ENCODE measurements at regions not wholly inside any gene's neighbourhood (a gene's known extent, or its start where the extent isn't known, plus 50 kb on each side); places are given as distances from the start of the nearest gene placed in this dataset.

GRCh38 chr1:143611159-143611558, 360.6 kb downstream of the FAM72C start:
- dilution Hi-C loops (cut with MboI; ENCODE audit: extremely low pct_ligation_motif_present, low sequenced_read_pairs) = no loop called here
- TF ChIP-seq CTCF (optimal IDR thresholded peaks at IDR 0.05 in 1 of 3, IDR thresholded peaks at IDR 0.05 in 1 of 3, conservative IDR thresholded peaks at IDR 0.05 in 1 of 3; ENCODE audit: extremely low read depth in 1 of 3, insufficient read depth in 2 of 3, low read length in 3 of 3) (no peak), EZH2 (IDR thresholded peaks at IDR 0.05; ENCODE audit: low read length) (no peak)
- H3K9me1 ChIP-seq (ENCODE audit: control insufficient read depth, extremely low read depth, insufficient read depth, low read length) = no peaks in the 10 kb centered on the region
- H2AFZ ChIP-seq (ENCODE audit: control insufficient read depth, low read length) = no peak overlapping the region
- no peaks in the 10 kb centered on the region for H3K27me3 ChIP-seq (ENCODE audit: control insufficient read depth, extremely low read depth, insufficient read depth, low read length)
- no peak overlapping the region for H3K4me2 ChIP-seq (ENCODE audit: control insufficient read depth, extremely low read depth, insufficient read depth, low read depth, low read length)
- FAIRE-seq (no peak), DNase-seq (ENCODE audit: low read depth, low spot score) (no peak)
- H3K27ac ChIP-seq (ENCODE audit: control insufficient read depth, insufficient read depth, low read length) = no peak overlapping the region
- H3K36me3 ChIP-seq (ENCODE audit: control insufficient read depth in 2 of 2, extremely low read depth in 1 of 2, insufficient read depth in 2 of 2, low read length in 2 of 2) = no peaks in the 10 kb centered on the region
- H4K20me1 ChIP-seq (ENCODE audit: control insufficient read depth, extremely low read depth, insufficient read depth, low read length) = no peaks in the 10 kb centered on the region
- no peak overlapping the region for H3K4me3 ChIP-seq (ENCODE audit: control insufficient read depth in 2 of 3, extremely low read depth in 1 of 3, insufficient read depth in 2 of 3, low read depth in 1 of 3, low read length in 3 of 3)
- no peaks in the 10 kb centered on the region for H3K9me3 ChIP-seq (ENCODE audit: control insufficient read depth, low read depth, low read length)
- H3K79me2 ChIP-seq (ENCODE audit: control insufficient read depth, insufficient read depth, low read length) = no peaks in the 10 kb centered on the region
- no peak overlapping the region for H3K9ac ChIP-seq (ENCODE audit: control insufficient read depth, extremely low read depth, insufficient read depth, low read length)
- H3K4me1 ChIP-seq (ENCODE audit: control insufficient read depth, extremely low read depth, insufficient read depth, low read length) = no peaks in the 10 kb centered on the region

- Histone ChIP-seq H3K9ac (ENCODE audit: control insufficient read depth, extremely low read depth, insufficient read depth, low read length) (no peak overlapping the region), H3K27me3 (ENCODE audit: control insufficient read depth, extremely low read depth, insufficient read depth, low read length) (no peaks in the 10 kb centered on the region), H3K9me1 (ENCODE audit: control insufficient read depth, extremely low read depth, insufficient read depth, low read length) (no peaks in the 10 kb centered on the region), H3K4me3 (ENCODE audit: control insufficient read depth in 2 of 3, extremely low read depth in 1 of 3, insufficient read depth in 2 of 3, low read depth in 1 of 3, low read length in 3 of 3) (no peak overlapping the region), H3K79me2 (ENCODE audit: control insufficient read depth, insufficient read depth, low read length) (no peaks in the 10 kb centered on the region), H2AFZ (ENCODE audit: control insufficient read depth, low read length) (no peak overlapping the region), H3K4me2 (ENCODE audit: control insufficient read depth, extremely low read depth, insufficient read depth, low read depth, low read length) (no peak overlapping the region), H3K27ac (ENCODE audit: control insufficient read depth, insufficient read depth, low read length) (no peak overlapping the region), H3K9me3 (ENCODE audit: control insufficient read depth, low read depth, low read length) (no peaks in the 10 kb centered on the region), H4K20me1 (ENCODE audit: control insufficient read depth, extremely low read depth, insufficient read depth, low read length) (no peaks in the 10 kb centered on the region), H3K4me1 (ENCODE audit: control insufficient read depth, extremely low read depth, insufficient read depth, low read length) (no peaks in the 10 kb centered on the region), H3K36me3 (ENCODE audit: control insufficient read depth in 2 of 2, extremely low read depth in 1 of 2, insufficient read depth in 2 of 2, low read length in 2 of 2) (no peaks in the 10 kb centered on the region)
- DNase-seq (ENCODE audit: low read depth, low spot score) = no peak
- no peak for FAIRE-seq
- TF ChIP-seq EZH2 (IDR thresholded peaks at IDR 0.05; ENCODE audit: low read length) (no peak), CTCF (optimal IDR thresholded peaks at IDR 0.05 in 1 of 3, IDR thresholded peaks at IDR 0.05 in 1 of 3, conservative IDR thresholded peaks at IDR 0.05 in 1 of 3; ENCODE audit: extremely low read depth in 1 of 3, insufficient read depth in 2 of 3, low read length in 3 of 3) (no peak)
- dilution Hi-C loops (cut with MboI; ENCODE audit: extremely low pct_ligation_motif_present, low sequenced_read_pairs) = no loop called here
Observed at GRCh38 chr1:143610196-143610595, 361.6 kb downstream of the FAM72C start.

All from keratinocyte (primary cell).